Calu3 (cell line): ENCODE measurements at regions not wholly inside any gene's neighbourhood (a gene's known extent, or its start where the extent isn't known, plus 50 kb on each side); places are given as distances from the start of the nearest gene placed in this dataset.

Experiments used
- BruUV-seq: library from RNA; stranded (reverse); fragments of 400-500 nt; replicated peaks from 2 replicates; lab custom pipeline; 2021; lab: Mats Ljungman, UMichigan
- CTCF ChIA-PET: fragments of 300-600 bp; sonication (Branson Sonifier 250); formaldehyde crosslinking; loops from one replicate; lab custom pipeline; 2022; ENCODE audit warnings: antibody characterized with exemption; lab: Charles Lee
- DNase-seq: peaks from one replicate; pipeline ENCODE4 v3.0.0; 2022
- H3K27ac Mint-ChIP-seq: one replicate; pipeline ENCODE4 v1.8.0; 2022; ENCODE audit warnings: mixed read lengths; ENCODE audit not compliant: unreplicated experiment
- H3K27me3 Mint-ChIP-seq: one replicate; pipeline ENCODE4 v1.8.0; 2022; ENCODE audit warnings: mixed read lengths; ENCODE audit not compliant: unreplicated experiment
- H3K36me3 Mint-ChIP-seq: one replicate; pipeline ENCODE4 v1.8.0; 2022; ENCODE audit warnings: mild to moderate bottlenecking, moderate library complexity, mixed read lengths; ENCODE audit not compliant: insufficient read depth, unreplicated experiment
- H3K4me1 Mint-ChIP-seq: one replicate; pipeline ENCODE4 v1.8.0; 2022; ENCODE audit warnings: mild to moderate bottlenecking, low read depth, mixed read lengths; ENCODE audit not compliant: unreplicated experiment
- H3K4me3 Mint-ChIP-seq: one replicate; pipeline ENCODE4 v1.8.0; 2022; ENCODE audit warnings: mild to moderate bottlenecking, low read depth, moderate library complexity, mixed read lengths; ENCODE audit not compliant: unreplicated experiment
- H3K9me3 Mint-ChIP-seq: one replicate; pipeline ENCODE4 v1.8.0; 2022; ENCODE audit warnings: low read depth, mixed read lengths; ENCODE audit not compliant: unreplicated experiment
- intact Hi-C: fragments of 100-400 bp; cut with micrococcal nuclease; formaldehyde crosslinking; loops from one replicate; pipeline ENCODE4 v1.10.0; 2022; ENCODE audit not compliant: unreplicated experiment
- TF ChIP-seq, protein P1 (sequence below): fragments of 200-600 bp; IDR thresholded peaks from one replicate; pipeline ENCODE4 v1.8.0; 2022; ENCODE audit warnings: antibody characterized with exemption; ENCODE audit not compliant: unreplicated experiment

- DNase-seq = no peak
- H3K4me3 Mint-ChIP-seq = no peak overlapping the region
- no peaks in the 10 kb centered on the region for H3K36me3 Mint-ChIP-seq
- H3K27ac Mint-ChIP-seq = no peak overlapping the region
- H3K4me1 Mint-ChIP-seq = no peaks in the 10 kb centered on the region
- intact Hi-C loops = no loop called here
- H3K9me3 Mint-ChIP-seq = peaks cover 2% of the 10 kb centered on the region
- CTCF ChIA-PET = no interaction called here
- no TSS peak for BruUV-seq
- TF ChIP-seq, protein P1, sequence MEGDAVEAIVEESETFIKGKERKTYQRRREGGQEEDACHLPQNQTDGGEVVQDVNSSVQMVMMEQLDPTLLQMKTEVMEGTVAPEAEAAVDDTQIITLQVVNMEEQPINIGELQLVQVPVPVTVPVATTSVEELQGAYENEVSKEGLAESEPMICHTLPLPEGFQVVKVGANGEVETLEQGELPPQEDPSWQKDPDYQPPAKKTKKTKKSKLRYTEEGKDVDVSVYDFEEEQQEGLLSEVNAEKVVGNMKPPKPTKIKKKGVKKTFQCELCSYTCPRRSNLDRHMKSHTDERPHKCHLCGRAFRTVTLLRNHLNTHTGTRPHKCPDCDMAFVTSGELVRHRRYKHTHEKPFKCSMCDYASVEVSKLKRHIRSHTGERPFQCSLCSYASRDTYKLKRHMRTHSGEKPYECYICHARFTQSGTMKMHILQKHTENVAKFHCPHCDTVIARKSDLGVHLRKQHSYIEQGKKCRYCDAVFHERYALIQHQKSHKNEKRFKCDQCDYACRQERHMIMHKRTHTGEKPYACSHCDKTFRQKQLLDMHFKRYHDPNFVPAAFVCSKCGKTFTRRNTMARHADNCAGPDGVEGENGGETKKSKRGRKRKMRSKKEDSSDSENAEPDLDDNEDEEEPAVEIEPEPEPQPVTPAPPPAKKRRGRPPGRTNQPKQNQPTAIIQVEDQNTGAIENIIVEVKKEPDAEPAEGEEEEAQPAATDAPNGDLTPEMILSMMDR = no peak
- no peaks in the 10 kb centered on the region for H3K27me3 Mint-ChIP-seq
These were observed 279.4 kb upstream of the NXPH2 start for GRCh38 chr2:139059617-139060016.

- BruUV-seq = no TSS peak
- CTCF ChIA-PET = no interaction called here
- TF ChIP-seq, protein P1 = no peak
- H3K9me3 Mint-ChIP-seq = peaks cover 2% of the 10 kb centered on the region
- DNase-seq = no peak
- H3K27me3 Mint-ChIP-seq = no peaks in the 10 kb centered on the region
- no peak overlapping the region for H3K27ac Mint-ChIP-seq
- H3K36me3 Mint-ChIP-seq = no peaks in the 10 kb centered on the region
- H3K4me1 Mint-ChIP-seq = no peaks in the 10 kb centered on the region
- intact Hi-C loops = no loop called here
- H3K4me3 Mint-ChIP-seq = no peak overlapping the region
These were observed 275.0 kb upstream of the NXPH2 start for GRCh38 chr2:139055202-139055601.

- Mint-ChIP-seq H3K9me3 (no peaks in the 10 kb centered on the region), H3K27me3 (no peaks in the 10 kb centered on the region), H3K27ac (no peak overlapping the region), H3K4me3 (no peak overlapping the region), H3K4me1 (no peaks in the 10 kb centered on the region), H3K36me3 (no peaks in the 10 kb centered on the region)
- DNase-seq = no peak
- CTCF ChIA-PET = no interaction called here
- no TSS peak for BruUV-seq
- TF ChIP-seq, protein P1 = no peak
- intact Hi-C loops = no loop called here
These were observed 267.8 kb upstream of the NXPH2 start for GRCh38 chr2:139048017-139048416.

- H3K27ac Mint-ChIP-seq = no peak overlapping the region
- H3K9me3 Mint-ChIP-seq = no peaks in the 10 kb centered on the region
- H3K36me3 Mint-ChIP-seq = no peaks in the 10 kb centered on the region
- H3K27me3 Mint-ChIP-seq = no peaks in the 10 kb centered on the region
- intact Hi-C loops = no loop called here
- DNase-seq = no peak
- no TSS peak for BruUV-seq
- CTCF ChIA-PET = no interaction called here
- TF ChIP-seq, protein P1 = no peak
- H3K4me1 Mint-ChIP-seq = no peaks in the 10 kb centered on the region
- no peak overlapping the region for H3K4me3 Mint-ChIP-seq
These were observed 265.3 kb upstream of the NXPH2 start for GRCh38 chr2:139045524-139045923.
